K562 (cell line): ENCODE measurements at regions not wholly inside any gene's neighbourhood (a gene's known extent, or its start where the extent isn't known, plus 50 kb on each side); places are given as distances from the start of the nearest gene placed in this dataset.

Experiments
- MED1 ChIP-seq: sonication (generic); formaldehyde crosslinking; IDR thresholded peaks from 2 replicates; pipeline ENCODE4 v1.8.1; 2023; ENCODE audit warnings: missing genetic modification reagents, borderline replicate concordance
- PYGO2 ChIP-seq: fragments of 450-650 bp; IDR thresholded peaks from 2 replicates; pipeline ENCODE4 v1.6.1; 2016; ENCODE audit warnings: mild to moderate bottlenecking, missing genetic modification characterization, moderate library complexity, missing compliant biosample characterization
- TBL1XR1 ChIP-seq, 2 experiments: IDR thresholded peaks; 2 replicates each; pipeline ENCODE4 v1.6.1; 2012; ENCODE audit warnings: improper control_type of control experiment in 2 of 2, low read length in 2 of 2, mild to moderate bottlenecking in 1 of 2

GRCh38 chr3:61343543-61343942 lies 92.3 kb upstream of the FHIT start:
- TF ChIP-seq TBL1XR1 (IDR thresholded peaks at IDR 0.05; ENCODE audit: low read length in 2 of 2), result no peak
- no peak for TF ChIP-seq MED1 (CRISPR knock-in tag)
- TF ChIP-seq PYGO2 (tag), result no peak
